H1 (cell line): ENCODE measurements at regions not wholly inside any gene's neighbourhood (a gene's known extent, or its start where the extent isn't known, plus 50 kb on each side); places are given as distances from the start of the nearest gene placed in this dataset.

Experiments
- ATF2 ChIP-seq: IDR thresholded peaks from 2 replicates; pipeline ENCODE4 v1.6.1; 2012; ENCODE audit warnings: low read length, inconsistent platforms
- CREB1 ChIP-seq: IDR thresholded peaks from 2 replicates; pipeline ENCODE4 v1.6.1; 2012; ENCODE audit warnings: inconsistent platforms
- MAFK ChIP-seq: IDR thresholded peaks from 2 replicates; pipeline ENCODE4 v1.6.1; 2012; ENCODE audit warnings: low read depth, mild to moderate bottlenecking, improper control_type of control experiment, low read length

- no peak for TF ChIP-seq MAFK
- TF ChIP-seq CREB1: peak; percentile 71
- TF ChIP-seq ATF2: no peak
These were observed 639.0 kb downstream of the CCDC171 start (continued) for GRCh38 chr9:16191691-16192402.
